Panc1 (cell line): ENCODE measurements at regions not wholly inside any gene's neighbourhood (a gene's known extent, or its start where the extent isn't known, plus 50 kb on each side); places are given as distances from the start of the nearest gene placed in this dataset.

Source experiments
- ATAC-seq: fragments of 200-7000 bp; cut with Tn5 transposase; 2 replicates; pipeline ENCODE4 v1.9.1; 2020; ENCODE audit warnings: mild to moderate bottlenecking, moderate library complexity
- BruUV-seq: library from RNA; stranded (reverse); fragments of 400-500 nt; replicated peaks from 2 replicates; lab custom pipeline; 2021; lab: Mats Ljungman, UMichigan
- CTCF ChIA-PET: fragments of 300-600 bp; sonication (Branson Sonifier 250); formaldehyde crosslinking; loops from one replicate; lab custom pipeline; 2022; ENCODE audit warnings: antibody characterized with exemption; lab: Charles Lee
- POLR2A ChIA-PET: fragments of 300-600 bp; sonication (Branson Sonifier 250); formaldehyde crosslinking; loops from one replicate; lab custom pipeline; 2022; ENCODE audit warnings: antibody characterized with exemption; lab: Charles Lee
- DNase-seq: peaks from one replicate; pipeline ENCODE4 v3.0.0-alpha.2; 2010; ENCODE audit warnings: low read depth, low spot score
- H3K27ac ChIP-seq: 2 replicates; pipeline ENCODE4 v1.5.1; 2011; ENCODE audit warnings: mild to moderate bottlenecking, low read length, inconsistent platforms
- H3K27me3 ChIP-seq: fragments of 200-500 bp; sonication (Bioruptor generic); 2 replicates; pipeline ENCODE4 v1.6.0; 2014; ENCODE audit warnings: low read length, inconsistent platforms; ENCODE audit not compliant: control insufficient read depth, insufficient read depth
- H3K36me3 ChIP-seq: fragments of 200-500 bp; sonication (Bioruptor generic); 2 replicates; pipeline ENCODE4 v1.5.1; 2014; ENCODE audit warnings: inconsistent platforms, mild to moderate bottlenecking, low read length, moderate library complexity; ENCODE audit not compliant: control insufficient read depth, insufficient read depth
- H3K4me1 ChIP-seq: 2 replicates; pipeline ENCODE4 v1.5.1; 2011; ENCODE audit warnings: inconsistent platforms, mild to moderate bottlenecking, low read length, moderate library complexity; ENCODE audit not compliant: control insufficient read depth, insufficient read depth
- H3K4me3 ChIP-seq, 2 experiments: 2 replicates each; pipeline ENCODE4 v1.5.1; 2011 to 2012; ENCODE audit warnings: low read depth in 2 of 2, low read length in 2 of 2, mild to moderate bottlenecking in 2 of 2, inconsistent platforms in 1 of 2, moderate library complexity in 1 of 2
- H3K9me3 ChIP-seq: fragments of 200-500 bp; sonication (Bioruptor generic); 2 replicates; pipeline ENCODE4 v1.5.1; 2014; ENCODE audit warnings: low read depth, mild to moderate bottlenecking, inconsistent platforms, low read length, moderate library complexity; ENCODE audit not compliant: control insufficient read depth, insufficient read depth
- POLR2AphosphoS5 ChIP-seq: IDR thresholded peaks from 2 replicates; pipeline ENCODE4 v1.6.1; 2012; ENCODE audit warnings: mild to moderate bottlenecking, low read depth, low read length, moderate library complexity
- REST ChIP-seq, 2 experiments: IDR thresholded peaks; 2 replicates each; pipeline ENCODE4 v1.6.1; 2011 to 2012; ENCODE audit warnings: low read depth in 2 of 2, control low read depth in 1 of 2, low read length in 1 of 2, mild to moderate bottlenecking in 1 of 2, moderate library complexity in 1 of 2; ENCODE audit not compliant: insufficient read depth in 1 of 2
- SIN3A ChIP-seq: IDR thresholded peaks from 2 replicates; pipeline ENCODE4 v1.6.1; 2012; ENCODE audit warnings: low read depth, mild to moderate bottlenecking, low read length, moderate library complexity, borderline replicate concordance; ENCODE audit not compliant: insufficient read depth
- TCF7L2 ChIP-seq: IDR thresholded peaks from 2 replicates; pipeline ENCODE4 v1.6.1; 2011; ENCODE audit warnings: mild to moderate bottlenecking, low read depth, low read length, inconsistent platforms
- in situ Hi-C: cut with HindIII; loops from 2 replicates; pipeline ENCODE4 v1.10.0; 2016; ENCODE audit warnings: low sequenced_read_pairs, low pct_unique_long_range_greater_than_20kb
- intact Hi-C: fragments of 100-400 bp; cut with micrococcal nuclease; formaldehyde crosslinking; loops from one replicate; pipeline ENCODE4 v1.10.0; 2022; ENCODE audit not compliant: unreplicated experiment
- TF ChIP-seq, protein P1 (sequence below): fragments of 450-650 bp; IDR thresholded peaks from 2 replicates; pipeline ENCODE4 v1.5.1; 2017; ENCODE audit warnings: mild to moderate bottlenecking

GRCh38 chr4:12729384-12729783 is 754.8 kb downstream of the RAB28 start:
- H3K4me3 ChIP-seq = no peak overlapping the region
- CTCF ChIA-PET = no interaction called here
- TF ChIP-seq TCF7L2 (no peak), POLR2AphosphoS5 (no peak)
- TF ChIP-seq, protein P1, sequence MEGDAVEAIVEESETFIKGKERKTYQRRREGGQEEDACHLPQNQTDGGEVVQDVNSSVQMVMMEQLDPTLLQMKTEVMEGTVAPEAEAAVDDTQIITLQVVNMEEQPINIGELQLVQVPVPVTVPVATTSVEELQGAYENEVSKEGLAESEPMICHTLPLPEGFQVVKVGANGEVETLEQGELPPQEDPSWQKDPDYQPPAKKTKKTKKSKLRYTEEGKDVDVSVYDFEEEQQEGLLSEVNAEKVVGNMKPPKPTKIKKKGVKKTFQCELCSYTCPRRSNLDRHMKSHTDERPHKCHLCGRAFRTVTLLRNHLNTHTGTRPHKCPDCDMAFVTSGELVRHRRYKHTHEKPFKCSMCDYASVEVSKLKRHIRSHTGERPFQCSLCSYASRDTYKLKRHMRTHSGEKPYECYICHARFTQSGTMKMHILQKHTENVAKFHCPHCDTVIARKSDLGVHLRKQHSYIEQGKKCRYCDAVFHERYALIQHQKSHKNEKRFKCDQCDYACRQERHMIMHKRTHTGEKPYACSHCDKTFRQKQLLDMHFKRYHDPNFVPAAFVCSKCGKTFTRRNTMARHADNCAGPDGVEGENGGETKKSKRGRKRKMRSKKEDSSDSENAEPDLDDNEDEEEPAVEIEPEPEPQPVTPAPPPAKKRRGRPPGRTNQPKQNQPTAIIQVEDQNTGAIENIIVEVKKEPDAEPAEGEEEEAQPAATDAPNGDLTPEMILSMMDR = peak; percentile 35
- no peak for ATAC-seq
- intact Hi-C loops = loop anchor here (2.0 to 5.0 kb wide), 2 partner anchors 123 to 819 kb away; no protein-coding TSS in a partner anchor
- no peaks in the 10 kb centered on the region for H3K27me3 ChIP-seq
- no peaks in the 10 kb centered on the region for H3K4me1 ChIP-seq
- H3K36me3 ChIP-seq = no peaks in the 10 kb centered on the region
- in situ Hi-C loops = no loop called here
- DNase-seq = no peak
- POLR2A ChIA-PET = no interaction called here
- H3K27ac ChIP-seq = no peak overlapping the region
- no peaks in the 10 kb centered on the region for H3K9me3 ChIP-seq
- BruUV-seq = no TSS peak

DNA sequence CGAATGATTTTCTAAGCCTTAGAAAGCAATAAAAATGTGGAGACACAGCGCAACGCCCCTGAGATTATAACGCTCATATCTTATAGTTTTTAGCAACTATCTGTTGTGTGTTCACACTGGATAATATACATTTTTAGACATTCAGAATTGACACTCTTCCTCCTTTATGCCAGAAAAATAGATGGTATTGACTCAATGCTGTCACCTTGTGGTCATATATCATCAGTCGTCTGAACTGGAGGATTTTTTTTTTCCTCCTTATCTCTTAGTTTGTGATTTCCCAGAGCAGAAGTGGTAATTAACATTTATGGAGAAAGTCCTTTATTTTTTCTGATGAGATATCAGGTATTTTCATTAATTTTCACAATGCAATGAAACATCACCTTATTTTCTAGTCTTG is 759.6 kb downstream of the RAB28 start:
- Histone ChIP-seq H3K9me3 (no peaks in the 10 kb centered on the region), H3K4me1 (no peaks in the 10 kb centered on the region), H3K27me3 (no peaks in the 10 kb centered on the region), H3K36me3 (no peaks in the 10 kb centered on the region), H3K4me3 (no peak overlapping the region), H3K27ac (no peak overlapping the region)
- intact Hi-C loops (no loop called here), in situ Hi-C loops (no loop called here)
- ATAC-seq (no peak), DNase-seq (no peak)
- POLR2A ChIA-PET = no interaction called here
- CTCF ChIA-PET = no interaction called here
- TF ChIP-seq REST (IDR thresholded peaks at IDR 0.05; ENCODE audit: insufficient read depth in 1 of 2, low read depth in 2 of 2, low read length in 1 of 2) (no peak), POLR2AphosphoS5 (no peak), TCF7L2 (no peak)
- TF ChIP-seq, protein P1 = peak; percentile 59; the same call in 1 of the 2 replicates
- BruUV-seq = no TSS peak

DNA sequence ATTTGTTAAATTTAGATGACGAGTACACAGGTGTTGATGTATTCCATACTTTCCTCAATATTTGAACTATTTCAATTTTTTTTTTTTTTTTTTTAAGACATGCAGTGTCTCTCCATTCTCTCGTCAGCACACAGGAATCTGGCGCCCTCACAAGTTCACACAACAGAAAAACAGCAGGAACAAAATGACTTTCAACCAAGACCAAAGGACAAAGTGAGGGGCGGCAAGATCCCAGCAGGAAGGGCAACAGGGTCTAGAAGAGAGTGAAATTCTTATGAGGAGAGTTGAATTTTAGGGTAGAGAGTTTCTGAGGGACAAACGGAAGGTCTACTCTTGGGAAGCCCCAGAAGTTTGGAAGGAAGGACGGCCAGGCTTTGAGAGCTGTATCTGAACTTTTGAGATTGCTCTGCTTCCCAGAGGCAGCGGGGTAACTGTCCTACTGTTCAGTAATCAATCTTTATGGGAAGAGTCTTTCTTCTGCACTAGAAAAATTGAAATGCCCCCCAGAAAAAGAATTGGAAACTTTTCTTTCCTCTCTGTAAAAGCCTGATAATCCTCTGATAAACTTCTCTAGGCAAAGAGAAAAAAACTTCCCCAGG is 760.2 kb downstream of the RAB28 start:
- in situ Hi-C loops = no loop called here
- intact Hi-C loops = no loop called here
- no peak for DNase-seq
- BruUV-seq = no TSS peak
- CTCF ChIA-PET = no interaction called here
- H3K27me3 ChIP-seq = no peaks in the 10 kb centered on the region
- no peak for ATAC-seq
- H3K36me3 ChIP-seq = no peaks in the 10 kb centered on the region
- H3K4me1 ChIP-seq = no peaks in the 10 kb centered on the region
- no peaks in the 10 kb centered on the region for H3K9me3 ChIP-seq
- H3K4me3 ChIP-seq = no peak overlapping the region
- H3K27ac ChIP-seq = no peak overlapping the region
- POLR2A ChIA-PET = no interaction called here
- TF ChIP-seq, protein P1 = no peak
- TF ChIP-seq TCF7L2 (no peak), REST (IDR thresholded peaks at IDR 0.05; ENCODE audit: insufficient read depth in 1 of 2, low read depth in 2 of 2, low read length in 1 of 2) (no peak), SIN3A (no peak), POLR2AphosphoS5 (no peak)
